GM19468 (cell line): ENCODE measurements at regions not wholly inside any gene's neighbourhood (a gene's known extent, or its start where the extent isn't known, plus 50 kb on each side); places are given as distances from the start of the nearest gene placed in this dataset.

Source experiments
- ATAC-seq: cut with Tn5 transposase; IDR thresholded peaks from one replicate; pipeline ENCODE4 v1.9.1; 2021; ENCODE audit warnings: mild to moderate bottlenecking, moderate library complexity, moderate number of reproducible peaks; ENCODE audit not compliant: unreplicated experiment; ENCODE audit errors: extremely low read depth

- ATAC-seq = no peak
Measured at GRCh38 chr11:80041136-80042000, 600.5 kb upstream of the TENM4 start.

DNA sequence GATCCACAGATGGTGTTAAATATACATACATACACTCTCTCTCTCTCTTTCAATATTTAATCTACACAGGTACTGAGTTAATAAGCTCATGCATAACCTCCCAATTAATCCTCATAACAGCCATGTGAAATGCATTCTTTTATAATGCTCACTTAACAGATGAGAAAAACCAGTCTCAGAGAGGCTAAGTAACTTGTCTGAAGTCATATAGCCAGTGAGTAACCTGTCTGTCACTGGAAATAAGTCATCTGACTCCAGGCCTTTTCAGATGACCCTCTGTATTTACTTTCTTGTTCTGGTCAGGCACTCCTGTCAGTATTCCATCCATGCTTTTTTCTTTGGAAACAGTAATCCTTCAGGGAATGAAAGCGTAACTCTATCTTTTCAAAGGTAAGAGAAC, 594.0 kb upstream of the TENM4 start:
- ATAC-seq = no peak

DNA sequence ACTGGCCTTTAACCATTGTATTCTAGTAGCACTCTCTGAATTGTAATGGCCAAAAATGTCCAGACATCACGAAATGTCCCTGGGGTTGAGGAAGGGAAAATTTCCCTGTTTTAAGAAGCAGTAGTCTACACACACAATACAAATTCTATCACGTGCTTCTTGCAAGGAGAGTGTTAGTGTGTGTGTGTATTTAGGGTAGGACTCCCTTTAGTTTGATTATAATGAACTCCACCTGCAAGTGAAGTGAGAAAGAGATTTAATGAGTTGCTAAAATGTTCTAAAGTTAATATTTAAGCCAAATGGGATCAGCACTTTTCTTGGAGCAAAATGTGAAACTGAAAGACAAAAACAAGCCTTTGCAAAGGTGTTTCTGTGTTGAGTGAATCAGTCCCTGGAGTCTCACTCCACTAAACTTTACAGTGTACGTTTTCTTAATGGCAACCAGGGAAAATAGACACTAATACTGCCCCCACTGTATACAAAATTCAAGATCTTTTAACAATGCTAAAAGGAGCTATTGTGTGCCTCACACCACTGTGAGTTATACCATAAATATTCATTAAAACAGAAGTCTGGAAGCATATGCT, 590.3 kb upstream of the TENM4 start:
- ATAC-seq = no peak

- no peak for ATAC-seq
Measured at GRCh38 chr11:80028998-80029397, 588.2 kb upstream of the TENM4 start.

- ATAC-seq = no peak
Measured at GRCh38 chr11:80024119-80024518, 583.3 kb upstream of the TENM4 start.

- no peak for ATAC-seq
Measured at GRCh38 chr11:80023386-80023785, 582.6 kb upstream of the TENM4 start.

- ATAC-seq = no peak
Measured at GRCh38 chr11:80010536-80010935, 569.7 kb upstream of the TENM4 start.

DNA sequence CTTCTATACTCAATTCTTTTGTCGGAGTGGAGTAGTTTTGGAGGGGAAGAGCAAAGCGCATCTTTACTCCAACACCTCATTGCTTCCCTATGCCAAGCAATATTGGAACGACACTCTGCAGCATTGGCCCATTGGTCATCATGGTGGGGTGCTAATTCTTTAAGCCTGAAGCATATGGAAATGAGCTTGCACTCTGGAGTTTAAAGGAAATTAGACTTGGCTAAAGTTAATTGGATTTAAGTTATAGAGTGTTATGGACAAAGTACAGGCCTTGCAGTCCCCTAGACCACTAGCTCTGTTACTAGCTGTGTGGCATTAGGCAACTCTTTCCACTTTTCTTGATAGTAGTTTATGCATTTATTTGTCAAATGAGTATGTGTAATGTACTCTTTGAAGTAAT, 568.3 kb upstream of the TENM4 start:
- ATAC-seq = no peak

GRCh38 chr11:80007616-80008015, 566.8 kb upstream of the TENM4 start:
- no peak for ATAC-seq

- ATAC-seq = no peak
Measured at GRCh38 chr11:79990141-79990540, 549.3 kb upstream of the TENM4 start.

DNA sequence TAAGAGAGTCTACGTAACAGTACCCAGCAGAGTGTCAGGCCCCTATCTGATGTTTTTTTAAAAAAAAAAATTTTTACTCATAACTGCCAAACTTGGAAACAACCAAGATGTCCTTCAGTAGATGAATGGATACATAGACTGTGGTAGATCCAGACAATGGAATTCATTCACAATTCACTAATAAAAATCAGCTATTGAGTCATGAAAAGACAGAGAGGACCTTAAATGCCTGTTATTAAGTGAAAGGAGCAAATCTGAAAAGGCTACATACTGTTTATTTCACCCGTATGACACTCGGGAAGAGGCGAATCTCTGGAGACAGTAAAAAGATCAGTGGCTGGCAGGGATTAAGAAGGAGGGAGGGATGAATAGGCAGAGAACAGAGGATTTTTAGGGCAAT, 541.4 kb upstream of the TENM4 start:
- no peak for ATAC-seq

DNA sequence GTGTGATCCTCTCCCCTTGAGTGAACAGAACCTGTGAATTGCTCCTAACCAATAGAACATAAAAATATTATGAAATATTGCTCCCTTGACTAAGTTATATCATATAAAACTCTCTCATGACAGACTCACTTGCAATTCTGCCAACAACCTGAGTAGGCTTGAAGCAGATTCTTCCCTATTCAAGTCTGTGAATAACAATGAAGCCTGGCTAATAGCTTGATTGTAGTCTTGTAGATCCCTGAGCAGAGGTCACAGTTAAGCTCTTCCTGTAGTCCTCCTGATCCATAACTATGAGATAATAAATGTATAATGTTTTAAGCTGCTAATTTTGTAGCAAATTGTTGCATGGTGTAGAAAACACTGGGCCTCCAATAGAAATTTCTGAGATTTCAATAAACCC, 540.1 kb upstream of the TENM4 start:
- ATAC-seq = no peak

DNA sequence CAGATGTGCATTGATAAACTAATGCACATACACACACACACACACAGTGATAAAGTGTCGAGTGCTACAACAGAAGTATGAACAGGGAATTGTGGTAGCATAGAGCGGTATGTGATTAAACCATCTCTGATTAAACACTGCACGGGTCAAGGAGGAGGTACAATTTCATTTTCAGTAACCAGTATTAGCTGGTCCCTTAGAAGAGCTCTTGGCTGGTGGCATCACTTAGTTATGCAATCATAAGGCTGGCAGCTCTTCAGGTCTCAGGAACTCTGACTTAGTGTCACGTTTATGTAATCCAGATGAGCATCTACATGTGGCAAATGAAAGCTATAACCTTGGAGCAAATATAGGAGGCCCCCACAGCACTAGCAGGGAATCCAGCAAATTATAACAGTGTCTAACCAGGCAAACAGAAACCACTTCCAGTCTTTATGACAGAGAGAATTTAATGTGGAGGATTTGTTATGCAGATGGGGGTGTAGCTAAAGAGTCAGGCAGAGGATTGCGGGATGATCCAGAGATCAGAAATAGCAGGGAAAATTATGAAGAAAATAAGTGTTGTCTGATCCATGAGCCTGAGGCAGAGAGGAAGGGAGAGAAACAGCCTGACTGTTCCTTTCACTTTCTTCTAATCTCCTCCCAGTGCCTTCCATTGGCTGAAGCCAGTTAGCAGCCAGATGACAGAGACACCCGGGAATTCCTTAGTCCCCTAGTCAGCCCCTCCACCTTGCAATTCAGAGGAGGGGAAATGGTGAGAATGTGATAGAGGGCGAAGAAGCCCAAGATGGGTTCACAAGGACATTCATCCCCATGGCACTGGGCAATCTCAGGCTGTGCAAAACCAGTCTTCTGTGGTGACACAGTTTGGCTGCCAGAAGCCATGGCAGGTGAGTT, 533.1 kb upstream of the TENM4 start:
- ATAC-seq = no peak

DNA sequence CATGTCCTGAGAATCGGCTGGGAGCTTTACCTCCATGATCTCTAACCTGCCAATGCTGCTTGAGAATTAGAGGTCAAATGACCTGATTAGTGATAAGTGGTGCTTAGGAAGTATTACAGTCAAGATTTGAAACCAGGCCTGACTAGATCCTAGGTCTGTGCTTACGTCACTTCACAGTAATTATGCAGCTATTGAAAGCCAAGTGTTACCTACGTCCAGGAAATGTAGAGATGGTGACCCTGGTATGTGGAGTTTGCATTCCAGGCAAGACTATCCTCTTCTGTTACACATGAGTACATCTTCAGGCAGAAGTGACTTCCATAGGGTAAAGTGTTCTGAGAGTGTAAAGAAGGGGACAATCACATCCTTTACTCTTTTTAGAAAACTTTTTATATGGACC, 530.4 kb upstream of the TENM4 start:
- ATAC-seq = no peak

- no peak for ATAC-seq
Measured at GRCh38 chr11:79966592-79966991, 525.8 kb upstream of the TENM4 start.

GRCh38 chr11:79963856-79964645, 523.2 kb upstream of the TENM4 start:
- ATAC-seq = no peak

- ATAC-seq = no peak
Measured at GRCh38 chr11:79960461-79960860, 519.6 kb upstream of the TENM4 start.

- no peak for ATAC-seq
Measured at GRCh38 chr11:79959318-79959717, 518.5 kb upstream of the TENM4 start.

GRCh38 chr11:79957702-79958101, 516.9 kb upstream of the TENM4 start:
- no peak for ATAC-seq

GRCh38 chr11:79956061-79956460, 515.2 kb upstream of the TENM4 start:
- no peak for ATAC-seq
